ENCODE measurements at regions not wholly inside any gene's neighbourhood (a gene's known extent, or its start where the extent isn't known, plus 50 kb on each side); places are given as distances from the start of the nearest gene placed in this dataset.

- H3K27me3 Mint-ChIP-seq (ENCODE audit: unreplicated experiment) = no peaks in the 10 kb centered on the region
Observed at GRCh38 chr4:31968842-31969241, 1248.7 kb downstream of the PCDH7 start.

GRCh38 chr4:31974490-31975002, 1254.4 kb downstream of the PCDH7 start:
- Mint-ChIP-seq H3K36me3 (ENCODE audit: unreplicated experiment) (no peaks in the 10 kb centered on the region), H3K27me3 (ENCODE audit: unreplicated experiment) (no peaks in the 10 kb centered on the region), H3K4me3 (ENCODE audit: unreplicated experiment) (no peak overlapping the region), H3K9me3 (ENCODE audit: unreplicated experiment) (peaks cover 10% of the 10 kb centered on the region), H3K27ac (ENCODE audit: unreplicated experiment) (no peak overlapping the region), H3K4me1 (ENCODE audit: unreplicated experiment) (no peaks in the 10 kb centered on the region)
- no peak for DNase-seq (ENCODE audit: extremely low spot score, unreplicated experiment)
- TF ChIP-seq CTCF (IDR thresholded peaks at IDR 0.05) = no peak

More at GRCh38 chr4:31968842-31969241, 1248.7 kb downstream of the PCDH7 start:
- Mint-ChIP-seq H3K9me3 (ENCODE audit: unreplicated experiment) (no peaks in the 10 kb centered on the region), H3K27ac (ENCODE audit: unreplicated experiment) (no peak overlapping the region), H3K4me1 (ENCODE audit: unreplicated experiment) (no peaks in the 10 kb centered on the region), H3K4me3 (ENCODE audit: unreplicated experiment) (no peak overlapping the region), H3K36me3 (ENCODE audit: unreplicated experiment) (no peaks in the 10 kb centered on the region)
- no peak for DNase-seq (ENCODE audit: extremely low spot score, unreplicated experiment)
- TF ChIP-seq CTCF (IDR thresholded peaks at IDR 0.05) = no peak

- Mint-ChIP-seq H3K36me3 (ENCODE audit: unreplicated experiment) (no peaks in the 10 kb centered on the region), H3K4me1 (ENCODE audit: unreplicated experiment) (peaks cover 5% of the 10 kb centered on the region), H3K27me3 (ENCODE audit: unreplicated experiment) (no peaks in the 10 kb centered on the region), H3K9me3 (ENCODE audit: unreplicated experiment) (peaks cover 10% of the 10 kb centered on the region), H3K4me3 (ENCODE audit: unreplicated experiment) (no peak overlapping the region), H3K27ac (ENCODE audit: unreplicated experiment) (no peak overlapping the region)
- DNase-seq (ENCODE audit: extremely low spot score, unreplicated experiment) = no peak
- TF ChIP-seq CTCF (IDR thresholded peaks at IDR 0.05) = no peak
Observed at GRCh38 chr4:31979988-31980387, 1259.8 kb downstream of the PCDH7 start.

- H3K4me1 Mint-ChIP-seq (ENCODE audit: unreplicated experiment) = peaks cover 27% of the 10 kb centered on the region
Observed at GRCh38 chr4:31983246-31983645, 1263.1 kb downstream of the PCDH7 start.

GRCh38 chr4:31983677-31984076, 1263.5 kb downstream of the PCDH7 start:
- no peaks in the 10 kb centered on the region for H3K27me3 Mint-ChIP-seq (ENCODE audit: unreplicated experiment)

More at GRCh38 chr4:31983246-31983645, 1263.1 kb downstream of the PCDH7 start:
- TF ChIP-seq CTCF (IDR thresholded peaks at IDR 0.05) = no peak
- H3K27me3 Mint-ChIP-seq (ENCODE audit: unreplicated experiment) = no peaks in the 10 kb centered on the region
- no peak for DNase-seq (ENCODE audit: extremely low spot score, unreplicated experiment)
- H3K27ac Mint-ChIP-seq (ENCODE audit: unreplicated experiment) = no peak overlapping the region
- H3K9me3 Mint-ChIP-seq (ENCODE audit: unreplicated experiment) = peaks cover 14% of the 10 kb centered on the region
- no peak overlapping the region for H3K4me3 Mint-ChIP-seq (ENCODE audit: unreplicated experiment)
- H3K36me3 Mint-ChIP-seq (ENCODE audit: unreplicated experiment) = no peaks in the 10 kb centered on the region

More at GRCh38 chr4:31983677-31984076, 1263.5 kb downstream of the PCDH7 start:
- H3K36me3 Mint-ChIP-seq (ENCODE audit: unreplicated experiment) = no peaks in the 10 kb centered on the region
- H3K9me3 Mint-ChIP-seq (ENCODE audit: unreplicated experiment) = peaks cover 11% of the 10 kb centered on the region
- peaks cover 31% of the 10 kb centered on the region for H3K4me1 Mint-ChIP-seq (ENCODE audit: unreplicated experiment)
- H3K4me3 Mint-ChIP-seq (ENCODE audit: unreplicated experiment) = no peak overlapping the region
- TF ChIP-seq CTCF (IDR thresholded peaks at IDR 0.05) = no peak
- DNase-seq (ENCODE audit: extremely low spot score, unreplicated experiment) = no peak
- H3K27ac Mint-ChIP-seq (ENCODE audit: unreplicated experiment) = no peak overlapping the region
